ENCODE measurements at regions not wholly inside any gene's neighbourhood (a gene's known extent, or its start where the extent isn't known, plus 50 kb on each side); places are given as distances from the start of the nearest gene placed in this dataset.
A peak's percentile ranks its signal among the peaks of the same experiment; 100 is the strongest.

GRCh38 chr11:31895926-31896325, 84.8 kb upstream of the PAX6 start:
- no peak for DNase-seq

GRCh38 chr11:31887180-31887579, 76.1 kb upstream of the PAX6 start:
- peak in 2 of 3 donors; percentile 14 to 26 for DNase-seq

- DNase-seq = no peak
These were observed 73.0 kb upstream of the PAX6 start for GRCh38 chr11:31884080-31884479.

GRCh38 chr11:31883435-31883834, 72.3 kb upstream of the PAX6 start:
- no peak for DNase-seq

GRCh38 chr11:31882951-31883392, 71.8 kb upstream of the PAX6 start:
- no peak for DNase-seq

- DNase-seq = no peak
These were observed 70.7 kb upstream of the PAX6 start for GRCh38 chr11:31881825-31882224.

- no peak for DNase-seq
These were observed 68.6 kb upstream of the PAX6 start for GRCh38 chr11:31879681-31880080.

GRCh38 chr11:31877863-31878262, 66.7 kb upstream of the PAX6 start:
- no peak for DNase-seq

- DNase-seq = no peak
These were observed 66.0 kb upstream of the PAX6 start for GRCh38 chr11:31877083-31877482.

- no peak for DNase-seq
These were observed 64.9 kb upstream of the PAX6 start for GRCh38 chr11:31875866-31876560.

- no peak for DNase-seq
These were observed 63.6 kb upstream of the PAX6 start for GRCh38 chr11:31874631-31875191.

GRCh38 chr11:31873124-31873523, 62.0 kb upstream of the PAX6 start:
- no peak for DNase-seq

GRCh38 chr11:31872076-31872443, 60.9 kb upstream of the PAX6 start:
- no peak for DNase-seq

- DNase-seq = no peak
These were observed 60.4 kb upstream of the PAX6 start for GRCh38 chr11:31871310-31872075.

GRCh38 chr11:31870609-31871309, 59.6 kb upstream of the PAX6 start:
- peak; percentile 33 to 60 (median 40) for DNase-seq

- no peak for DNase-seq
These were observed 58.9 kb upstream of the PAX6 start for GRCh38 chr11:31869986-31870385.

- DNase-seq = no peak
These were observed 54.6 kb upstream of the PAX6 start for GRCh38 chr11:31865606-31866300.

GRCh38 chr11:31863170-31863832, 52.2 kb upstream of the PAX6 start:
- no peak for DNase-seq

- DNase-seq = no peak
These were observed 49.9 kb upstream of the PAX6 start for GRCh38 chr11:31861011-31861410.
